ENCODE measurements at regions not wholly inside any gene's neighbourhood (a gene's known extent, or its start where the extent isn't known, plus 50 kb on each side); places are given as distances from the start of the nearest gene placed in this dataset.

DNA sequence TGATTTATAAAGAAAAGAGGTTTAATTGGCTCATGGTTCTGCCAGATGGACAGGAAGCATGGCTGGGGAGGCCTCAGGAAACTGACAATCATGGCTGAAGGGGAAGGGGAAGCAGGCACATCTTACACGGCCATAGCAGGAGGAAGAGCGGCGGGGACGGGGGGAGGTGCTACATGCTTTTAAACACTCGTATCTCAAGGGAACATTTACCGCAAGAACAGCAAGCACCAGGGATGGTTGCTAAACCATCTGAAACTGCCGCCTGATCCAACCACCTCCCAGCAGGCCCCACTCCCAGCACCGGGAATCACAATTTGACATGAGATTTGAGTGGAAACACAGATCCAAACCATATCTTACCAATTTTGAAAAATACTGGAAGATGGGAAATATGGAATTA is 362.8 kb downstream of the FBXO15 start:
- ATAC-seq (no peak), DNase-seq (no peak)
- H3K27me3 ChIP-seq (ENCODE audit: insufficient read depth in 3 of 3, low read length in 2 of 3), result no peaks in the 10 kb centered on the region
- H3K36me3 ChIP-seq (ENCODE audit: insufficient read depth in 1 of 2, low read depth in 1 of 2), result no peaks in the 10 kb centered on the region
- no peak overlapping the region for H3K4me3 ChIP-seq
- whole genome bisulfite sequencing, 3 donors, result 56 to 60% (median 57%) methylated on average over 8 of the region's 8 CpGs
- H3K9me3 ChIP-seq, result no peaks in the 10 kb centered on the region
- intact Hi-C loops (cut with DNase I), result no loop called here
- TF ChIP-seq, protein P1, sequence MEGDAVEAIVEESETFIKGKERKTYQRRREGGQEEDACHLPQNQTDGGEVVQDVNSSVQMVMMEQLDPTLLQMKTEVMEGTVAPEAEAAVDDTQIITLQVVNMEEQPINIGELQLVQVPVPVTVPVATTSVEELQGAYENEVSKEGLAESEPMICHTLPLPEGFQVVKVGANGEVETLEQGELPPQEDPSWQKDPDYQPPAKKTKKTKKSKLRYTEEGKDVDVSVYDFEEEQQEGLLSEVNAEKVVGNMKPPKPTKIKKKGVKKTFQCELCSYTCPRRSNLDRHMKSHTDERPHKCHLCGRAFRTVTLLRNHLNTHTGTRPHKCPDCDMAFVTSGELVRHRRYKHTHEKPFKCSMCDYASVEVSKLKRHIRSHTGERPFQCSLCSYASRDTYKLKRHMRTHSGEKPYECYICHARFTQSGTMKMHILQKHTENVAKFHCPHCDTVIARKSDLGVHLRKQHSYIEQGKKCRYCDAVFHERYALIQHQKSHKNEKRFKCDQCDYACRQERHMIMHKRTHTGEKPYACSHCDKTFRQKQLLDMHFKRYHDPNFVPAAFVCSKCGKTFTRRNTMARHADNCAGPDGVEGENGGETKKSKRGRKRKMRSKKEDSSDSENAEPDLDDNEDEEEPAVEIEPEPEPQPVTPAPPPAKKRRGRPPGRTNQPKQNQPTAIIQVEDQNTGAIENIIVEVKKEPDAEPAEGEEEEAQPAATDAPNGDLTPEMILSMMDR (IDR thresholded peaks at IDR 0.05), result no peak
- H3K4me1 ChIP-seq, result no peaks in the 10 kb centered on the region
- no peak overlapping the region for H3K27ac ChIP-seq

DNA sequence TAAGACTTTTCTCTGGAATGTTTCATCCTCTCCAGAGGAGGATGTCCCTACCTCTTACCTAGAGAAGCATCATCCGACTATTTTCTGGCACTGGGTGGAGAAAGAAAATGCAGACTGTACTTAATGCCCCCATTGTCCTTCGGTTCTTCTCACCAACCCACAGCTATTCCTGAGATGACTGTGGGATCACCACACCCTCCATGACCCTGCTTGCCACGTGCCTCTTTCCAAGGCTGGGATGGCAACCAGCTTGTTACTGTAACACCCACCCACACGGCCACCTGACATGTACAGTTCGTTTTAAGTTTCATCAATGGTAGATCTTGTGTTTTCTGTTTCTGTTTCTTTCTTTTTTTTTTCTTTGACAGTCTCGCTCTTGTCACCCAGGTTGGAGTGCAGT is 365.2 kb downstream of the FBXO15 start:
- 81 to 88% (median 84%) methylated on average over 6 of the region's 6 CpGs for WGBS, 3 donors
- TF ChIP-seq, protein P1 (IDR thresholded peaks at IDR 0.05), result no peak
- ATAC-seq (no peak), DNase-seq (no peak)
- Histone ChIP-seq H3K4me1 (no peaks in the 10 kb centered on the region), H3K4me3 (no peak overlapping the region), H3K36me3 (ENCODE audit: insufficient read depth in 1 of 2, low read depth in 1 of 2) (no peaks in the 10 kb centered on the region), H3K27ac (no peak overlapping the region), H3K27me3 (ENCODE audit: insufficient read depth in 3 of 3, low read length in 2 of 3) (no peaks in the 10 kb centered on the region), H3K9me3 (no peaks in the 10 kb centered on the region)
- intact Hi-C loops (cut with DNase I), result no loop called here

DNA sequence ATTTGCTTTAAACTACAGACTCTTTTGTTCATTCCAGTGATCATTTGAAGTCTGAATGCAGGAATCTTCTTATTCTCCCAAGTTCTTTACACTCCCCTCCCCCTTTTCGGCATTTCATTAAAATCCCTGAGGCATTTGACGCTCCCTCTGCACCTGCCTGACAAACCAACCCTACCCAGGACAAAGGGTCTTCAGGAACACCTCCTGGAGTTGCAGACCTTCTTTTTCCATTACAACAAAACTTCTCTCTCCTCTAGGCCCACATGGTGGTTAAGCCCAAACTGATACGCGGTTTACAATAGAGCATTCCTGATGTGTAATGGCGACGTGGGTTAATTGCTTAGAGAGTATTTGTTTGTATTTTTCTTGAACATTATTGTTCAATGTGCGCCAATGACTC is 367.4 kb downstream of the FBXO15 start:
- Histone ChIP-seq H3K4me3 (no peak overlapping the region), H3K4me1 (no peaks in the 10 kb centered on the region), H3K27me3 (ENCODE audit: insufficient read depth in 3 of 3, low read length in 2 of 3) (no peaks in the 10 kb centered on the region), H3K9me3 (no peaks in the 10 kb centered on the region), H3K27ac (no peak overlapping the region), H3K36me3 (ENCODE audit: insufficient read depth in 1 of 2, low read depth in 1 of 2) (no peaks in the 10 kb centered on the region)
- 81 to 82% (median 81%) methylated on average over 7 of the region's 7 CpGs for WGBS, 3 donors
- no peak for DNase-seq
- intact Hi-C loops (cut with DNase I), result no loop called here
- TF ChIP-seq, protein P1 (IDR thresholded peaks at IDR 0.05), result no peak
- no peak for ATAC-seq

DNA sequence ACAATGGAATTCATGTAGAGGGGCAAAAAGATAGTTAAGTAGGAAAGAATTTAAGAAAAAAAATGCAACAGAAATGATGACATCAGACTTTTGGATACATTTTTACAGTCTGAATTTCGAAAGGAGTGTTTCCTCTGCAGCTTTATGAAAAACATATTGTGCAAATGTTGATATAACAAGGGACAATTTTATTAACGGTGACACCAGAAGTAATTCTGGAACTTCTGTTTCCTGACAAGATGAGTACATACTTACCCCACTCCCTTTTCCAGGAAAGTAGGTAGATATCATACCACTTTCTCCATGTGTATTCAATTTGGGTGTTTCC is 369.6 kb downstream of the FBXO15 start:
- no peaks in the 10 kb centered on the region for H3K9me3 ChIP-seq
- H3K4me1 ChIP-seq, result no peaks in the 10 kb centered on the region
- WGBS, 3 donors, result 43 to 50% (median 48%) methylated on average over 2 of the region's 2 CpGs
- H3K27me3 ChIP-seq (ENCODE audit: insufficient read depth in 3 of 3, low read length in 2 of 3), result no peaks in the 10 kb centered on the region
- DNase-seq (no peak), ATAC-seq (no peak)
- no peak overlapping the region for H3K27ac ChIP-seq
- H3K4me3 ChIP-seq, result no peak overlapping the region
- H3K36me3 ChIP-seq (ENCODE audit: insufficient read depth in 1 of 2, low read depth in 1 of 2), result no peaks in the 10 kb centered on the region
- TF ChIP-seq, protein P1 (IDR thresholded peaks at IDR 0.05), result no peak
- intact Hi-C loops (cut with DNase I), result no loop called here

DNA sequence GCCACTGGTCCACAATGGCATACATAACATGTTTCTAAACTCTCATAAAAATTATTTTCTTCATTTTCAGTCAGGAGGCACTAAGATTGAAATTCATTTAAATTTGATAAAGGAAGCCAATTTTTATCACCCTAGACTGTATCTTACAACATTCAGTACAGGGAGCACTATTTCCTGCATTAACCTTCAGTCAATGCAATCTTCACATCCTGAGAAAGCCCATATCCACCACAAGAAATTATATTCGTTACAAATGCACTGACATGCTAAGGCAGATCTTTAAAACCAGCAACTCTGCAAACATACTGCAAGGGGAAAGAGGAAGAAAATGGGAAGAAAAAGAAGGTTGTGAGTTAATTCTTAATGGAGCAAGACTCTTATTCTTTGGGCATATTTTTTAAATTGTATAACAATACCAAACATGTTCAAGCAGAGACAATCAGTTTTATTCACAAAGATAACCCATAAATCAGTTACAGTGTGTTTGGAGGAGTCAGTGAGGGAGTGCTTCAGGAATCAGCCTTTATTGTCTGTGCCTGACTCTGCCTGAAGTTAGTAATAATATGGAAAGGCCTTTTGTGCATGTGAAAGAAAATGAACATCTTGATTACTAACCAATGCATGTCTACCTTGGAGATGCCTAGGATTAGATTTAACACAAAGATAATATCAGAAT is 370.1 kb downstream of the FBXO15 start:
- Histone ChIP-seq H3K27ac (no peak overlapping the region), H3K4me1 (no peaks in the 10 kb centered on the region), H3K36me3 (ENCODE audit: insufficient read depth in 1 of 2, low read depth in 1 of 2) (no peaks in the 10 kb centered on the region), H3K4me3 (no peak overlapping the region), H3K9me3 (no peaks in the 10 kb centered on the region), H3K27me3 (ENCODE audit: insufficient read depth in 3 of 3, low read length in 2 of 3) (no peaks in the 10 kb centered on the region)
- TF ChIP-seq, protein P1 (IDR thresholded peaks at IDR 0.05), result no peak
- ATAC-seq (no peak), DNase-seq (no peak)
- intact Hi-C loops (cut with DNase I), result no loop called here
- WGBS, 3 donors, result 51 to 59% (median 56%) methylated on average over 1 of the region's 1 CpG
